ENCODE measurements at regions not wholly inside any gene's neighbourhood (a gene's known extent, or its start where the extent isn't known, plus 50 kb on each side); places are given as distances from the start of the nearest gene placed in this dataset.

GRCh38 chr9:80500300-80500699, 928.5 kb downstream of the TLE4 start (continued):
- TF ChIP-seq ZBED1 (IDR thresholded peaks at IDR 0.05; ENCODE audit: borderline replicate concordance) (no peak), NFYA (IDR thresholded peaks at IDR 0.05; ENCODE audit: borderline replicate concordance, low read depth, low read length) (no peak), CEBPB (IDR thresholded peaks at IDR 0.05; ENCODE audit: borderline replicate concordance in 1 of 2, low read depth in 2 of 2, low read length in 2 of 2) (no peak), STAT3 (IDR thresholded peaks at IDR 0.05; ENCODE audit: low read depth, low read length) (no peak), SUZ12 (IDR thresholded peaks at IDR 0.05; ENCODE audit: unreplicated experiment) (no peak)
- TF ChIP-seq, protein P1, sequence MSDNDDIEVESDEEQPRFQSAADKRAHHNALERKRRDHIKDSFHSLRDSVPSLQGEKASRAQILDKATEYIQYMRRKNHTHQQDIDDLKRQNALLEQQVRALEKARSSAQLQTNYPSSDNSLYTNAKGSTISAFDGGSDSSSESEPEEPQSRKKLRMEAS (IDR thresholded peaks at IDR 0.05; ENCODE audit: low read depth, low read length) = no peak
- TF ChIP-seq, protein P2, sequence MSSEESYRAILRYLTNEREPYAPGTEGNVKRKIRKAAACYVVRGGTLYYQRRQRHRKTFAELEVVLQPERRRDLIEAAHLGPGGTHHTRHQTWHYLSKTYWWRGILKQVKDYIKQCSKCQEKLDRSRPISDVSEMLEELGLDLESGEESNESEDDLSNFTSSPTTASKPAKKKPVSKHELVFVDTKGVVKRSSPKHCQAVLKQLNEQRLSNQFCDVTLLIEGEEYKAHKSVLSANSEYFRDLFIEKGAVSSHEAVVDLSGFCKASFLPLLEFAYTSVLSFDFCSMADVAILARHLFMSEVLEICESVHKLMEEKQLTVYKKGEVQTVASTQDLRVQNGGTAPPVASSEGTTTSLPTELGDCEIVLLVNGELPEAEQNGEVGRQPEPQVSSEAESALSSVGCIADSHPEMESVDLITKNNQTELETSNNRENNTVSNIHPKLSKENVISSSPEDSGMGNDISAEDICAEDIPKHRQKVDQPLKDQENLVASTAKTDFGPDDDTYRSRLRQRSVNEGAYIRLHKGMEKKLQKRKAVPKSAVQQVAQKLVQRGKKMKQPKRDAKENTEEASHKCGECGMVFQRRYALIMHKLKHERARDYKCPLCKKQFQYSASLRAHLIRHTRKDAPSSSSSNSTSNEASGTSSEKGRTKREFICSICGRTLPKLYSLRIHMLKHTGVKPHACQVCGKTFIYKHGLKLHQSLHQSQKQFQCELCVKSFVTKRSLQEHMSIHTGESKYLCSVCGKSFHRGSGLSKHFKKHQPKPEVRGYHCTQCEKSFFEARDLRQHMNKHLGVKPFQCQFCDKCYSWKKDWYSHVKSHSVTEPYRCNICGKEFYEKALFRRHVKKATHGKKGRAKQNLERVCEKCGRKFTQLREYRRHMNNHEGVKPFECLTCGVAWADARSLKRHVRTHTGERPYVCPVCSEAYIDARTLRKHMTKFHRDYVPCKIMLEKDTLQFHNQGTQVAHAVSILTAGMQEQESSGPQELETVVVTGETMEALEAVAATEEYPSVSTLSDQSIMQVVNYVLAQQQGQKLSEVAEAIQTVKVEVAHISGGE (CRISPR knock-in tag; IDR thresholded peaks at IDR 0.05) = no peak

DNA sequence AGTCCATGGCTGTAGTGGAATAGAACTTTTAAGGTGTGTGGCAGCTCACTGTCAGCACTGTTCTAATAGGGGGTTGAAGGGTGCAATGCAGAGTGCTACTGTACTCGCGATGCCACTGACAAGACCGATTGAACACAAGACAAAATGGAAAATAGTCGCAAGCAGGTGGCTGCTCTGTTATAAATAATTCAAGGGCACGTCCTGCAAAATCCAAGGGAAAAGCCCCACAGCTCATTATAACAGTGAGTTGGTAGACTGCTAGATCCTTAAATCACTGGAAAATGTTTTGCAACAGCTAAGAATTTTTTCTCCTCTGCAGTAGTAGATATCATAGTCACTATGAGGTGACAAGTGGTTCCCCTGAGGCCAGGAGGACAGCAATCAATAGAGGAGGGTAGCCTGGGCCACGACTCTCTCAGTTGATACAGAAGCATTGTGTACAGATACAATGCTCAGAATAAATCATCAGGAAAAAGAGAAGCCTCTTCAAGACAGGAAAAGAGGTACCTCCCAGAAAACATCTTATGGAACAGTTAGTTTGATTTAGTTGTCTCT, 926.3 kb downstream of the TLE4 start:
- Histone ChIP-seq H3K4me1 (ENCODE audit: control insufficient read depth, insufficient read depth, low read length) (no peaks in the 10 kb centered on the region), H3K79me2 (ENCODE audit: control insufficient read depth, insufficient read depth, low read length) (no peaks in the 10 kb centered on the region), H2AFZ (ENCODE audit: control insufficient read depth, low read depth, low read length) (no peak overlapping the region), H3K4me3 (no peak overlapping the region), H3K4me2 (ENCODE audit: control insufficient read depth, insufficient read depth) (no peak overlapping the region), H3K9ac (ENCODE audit: control insufficient read depth, insufficient read depth, low read length) (no peak overlapping the region), H4K20me1 (ENCODE audit: control insufficient read depth, insufficient read depth) (no peaks in the 10 kb centered on the region), H3K27ac (ENCODE audit: control insufficient read depth, insufficient read depth) (no peak overlapping the region), H3K36me3 (ENCODE audit: control insufficient read depth in 2 of 2, insufficient read depth in 2 of 2, low read length in 1 of 2) (no peaks in the 10 kb centered on the region), H3K27me3 (replicated peaks in 1 of 2; ENCODE audit: control insufficient read depth in 2 of 2, insufficient read depth in 2 of 2, low read length in 1 of 2) (no peaks in the 10 kb centered on the region), H3K9me3 (replicated peaks; ENCODE audit: control insufficient read depth, insufficient read depth, low read length) (no peaks in the 10 kb centered on the region)
- ChIA-PET CTCF (no interaction called here), RAD21 (ENCODE audit: unreplicated experiment) (no interaction called here), POLR2A (no interaction called here), SMC1A (ENCODE audit: uncharacterized antibody, unreplicated experiment) (interaction anchor here (1.3 kb wide), 1 partner anchor 9 kb away, joined by 3 read pairs; no protein-coding TSS in a partner anchor)
- BruUV-seq (replicated peaks) = no TSS peak
- ATAC-seq (no peak), DNase-seq (ENCODE audit: low read depth, low spot score) (no peak), FAIRE-seq (no peak)
- intact Hi-C loops (cut with micrococcal nuclease; ENCODE audit: unreplicated experiment) = no loop called here
- in situ Hi-C loops (cut with MboI) = no loop called here
- WGBS (ENCODE audit: insufficient coverage, insufficient replicate concordance, low lambda C conversion rate, missing lambda C conversion rate) = 47% methylated on average over 6 of the region's 6 CpGs
- TF ChIP-seq, protein P3, sequence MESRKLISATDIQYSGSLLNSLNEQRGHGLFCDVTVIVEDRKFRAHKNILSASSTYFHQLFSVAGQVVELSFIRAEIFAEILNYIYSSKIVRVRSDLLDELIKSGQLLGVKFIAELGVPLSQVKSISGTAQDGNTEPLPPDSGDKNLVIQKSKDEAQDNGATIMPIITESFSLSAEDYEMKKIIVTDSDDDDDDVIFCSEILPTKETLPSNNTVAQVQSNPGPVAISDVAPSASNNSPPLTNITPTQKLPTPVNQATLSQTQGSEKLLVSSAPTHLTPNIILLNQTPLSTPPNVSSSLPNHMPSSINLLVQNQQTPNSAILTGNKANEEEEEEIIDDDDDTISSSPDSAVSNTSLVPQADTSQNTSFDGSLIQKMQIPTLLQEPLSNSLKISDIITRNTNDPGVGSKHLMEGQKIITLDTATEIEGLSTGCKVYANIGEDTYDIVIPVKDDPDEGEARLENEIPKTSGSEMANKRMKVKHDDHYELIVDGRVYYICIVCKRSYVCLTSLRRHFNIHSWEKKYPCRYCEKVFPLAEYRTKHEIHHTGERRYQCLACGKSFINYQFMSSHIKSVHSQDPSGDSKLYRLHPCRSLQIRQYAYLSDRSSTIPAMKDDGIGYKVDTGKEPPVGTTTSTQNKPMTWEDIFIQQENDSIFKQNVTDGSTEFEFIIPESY (IDR thresholded peaks at IDR 0.05) = no peak
- TF ChIP-seq NKRF (conservative IDR thresholded peaks at IDR 0.05) (no peak), ZNF592 (IDR thresholded peaks at IDR 0.05) (no peak)

Data from GM12878 (cell line).